ENCODE measurements at regions not wholly inside any gene's neighbourhood (a gene's known extent, or its start where the extent isn't known, plus 50 kb on each side); places are given as distances from the start of the nearest gene placed in this dataset.

GRCh38 chrX:139113708-139114107 is 402.2 kb upstream of the FGF13 start:
- TF ChIP-seq, protein P1, sequence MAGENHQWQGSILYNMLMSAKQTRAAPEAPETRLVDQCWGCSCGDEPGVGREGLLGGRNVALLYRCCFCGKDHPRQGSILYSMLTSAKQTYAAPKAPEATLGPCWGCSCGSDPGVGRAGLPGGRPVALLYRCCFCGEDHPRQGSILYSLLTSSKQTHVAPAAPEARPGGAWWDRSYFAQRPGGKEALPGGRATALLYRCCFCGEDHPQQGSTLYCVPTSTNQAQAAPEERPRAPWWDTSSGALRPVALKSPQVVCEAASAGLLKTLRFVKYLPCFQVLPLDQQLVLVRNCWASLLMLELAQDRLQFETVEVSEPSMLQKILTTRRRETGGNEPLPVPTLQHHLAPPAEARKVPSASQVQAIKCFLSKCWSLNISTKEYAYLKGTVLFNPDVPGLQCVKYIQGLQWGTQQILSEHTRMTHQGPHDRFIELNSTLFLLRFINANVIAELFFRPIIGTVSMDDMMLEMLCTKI (IDR thresholded peaks at IDR 0.05; ENCODE audit: partially characterized antibody): no peak
- TF ChIP-seq RFX5 (IDR thresholded peaks at IDR 0.05; ENCODE audit: low read depth, low read length) (no peak), GATA2 (CRISPR knock-in tag; IDR thresholded peaks at IDR 0.05) (no peak), SP1 (CRISPR knock-in tag; IDR thresholded peaks at IDR 0.05) (no peak), EZH2 (IDR thresholded peaks at IDR 0.05; ENCODE audit: borderline replicate concordance, low read depth, low read length) (no peak), EP300 (IDR thresholded peaks at IDR 0.05; ENCODE audit: low read length) (no peak), MAFK (IDR thresholded peaks at IDR 0.05; ENCODE audit: low read length) (peak; percentile 19; the same call in 1 of the 2 replicates), ATF3 (IDR thresholded peaks at IDR 0.05) (no peak), ATF3 (CRISPR knock-in tag; conservative IDR thresholded peaks at IDR 0.05) (no peak), ZBTB8A (IDR thresholded peaks at IDR 0.05; ENCODE audit: partially characterized antibody) (no peak), TARDBP (IDR thresholded peaks at IDR 0.05) (no peak), NR1H2 (CRISPR knock-in tag; IDR thresholded peaks at IDR 0.05) (no peak), CTCF (IDR thresholded peaks at IDR 0.05 in 2 of 3, conservative IDR thresholded peaks at IDR 0.05 in 1 of 3; ENCODE audit: insufficient read depth in 2 of 3, low read depth in 1 of 3, low read length in 3 of 3) (no peak)
